Epithelial cell of prostate (primary cell): ENCODE measurements at regions not wholly inside any gene's neighbourhood (a gene's known extent, or its start where the extent isn't known, plus 50 kb on each side); places are given as distances from the start of the nearest gene placed in this dataset.

Experiments used
- DNase-seq: peaks from one replicate; pipeline ENCODE4 v3.0.0-alpha.2; 2011; ENCODE audit warnings: low read depth, low spot score
- H3K27ac ChIP-seq: fragments of 450-650 bp; 2 replicates; pipeline ENCODE4 v1.5.1; 2017; ENCODE audit warnings: mild to moderate bottlenecking

DNA sequence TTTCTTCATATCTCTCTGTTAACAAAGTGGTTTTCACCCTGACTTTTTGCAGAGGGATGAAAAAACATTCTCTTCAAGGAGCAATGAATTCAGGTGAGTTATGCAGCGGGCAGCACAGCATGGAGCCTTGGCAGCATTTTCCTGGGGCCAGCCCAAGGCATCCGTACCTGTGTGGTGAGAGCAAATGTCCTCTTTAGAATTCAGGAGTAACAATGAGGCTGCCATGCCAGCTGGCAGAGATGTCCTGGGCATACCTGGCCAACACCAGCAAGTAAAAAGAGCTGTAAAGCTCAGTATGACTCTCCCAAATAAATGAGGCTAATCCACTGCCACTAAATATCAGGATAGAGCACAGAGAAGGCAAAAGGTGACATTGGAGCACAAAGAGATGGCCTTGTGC, 277.6 kb upstream of the TRPC7 start:
- no peak overlapping the region for H3K27ac ChIP-seq
- DNase-seq, result no peak

DNA sequence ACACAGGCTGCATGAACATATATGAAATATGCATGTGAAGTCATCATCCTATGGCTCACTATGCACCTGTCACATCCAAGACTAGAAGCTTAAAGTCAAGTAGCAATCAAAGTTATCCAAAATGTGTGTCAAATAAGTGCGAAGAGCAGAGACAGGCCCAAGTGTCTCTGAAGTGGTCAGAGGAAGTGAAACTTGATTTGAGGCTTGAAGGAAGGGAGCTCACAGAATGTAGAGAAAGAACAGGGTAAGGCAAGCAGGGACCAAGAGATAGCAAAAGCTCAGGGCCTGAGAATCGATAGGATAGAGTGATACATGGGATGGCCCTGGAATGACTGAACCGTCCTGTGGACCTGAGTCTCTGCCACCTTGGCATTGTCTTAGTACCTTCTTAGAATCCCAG, 274.3 kb upstream of the TRPC7 start:
- H3K27ac ChIP-seq, result no peak overlapping the region
- DNase-seq, result no peak

DNA sequence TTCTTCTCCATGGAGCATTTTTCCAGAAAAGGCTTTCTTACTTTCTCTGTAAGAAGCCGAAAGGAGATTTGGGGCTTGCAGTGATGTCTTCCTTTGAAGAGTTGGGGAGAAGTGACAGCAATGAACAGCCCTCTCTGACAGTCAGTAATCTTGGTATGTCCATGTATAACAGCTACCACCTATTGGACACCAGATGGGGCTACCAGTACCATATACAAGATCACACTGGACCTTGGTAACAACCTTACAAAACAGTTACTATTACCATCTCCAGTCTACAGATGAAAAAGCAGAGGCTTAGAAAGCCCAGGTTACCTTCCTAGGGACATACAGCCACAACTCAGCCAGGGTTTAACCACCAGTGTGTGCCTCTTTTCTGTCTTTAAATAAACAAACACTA, 272.7 kb upstream of the TRPC7 start:
- DNase-seq, result no peak

DNA sequence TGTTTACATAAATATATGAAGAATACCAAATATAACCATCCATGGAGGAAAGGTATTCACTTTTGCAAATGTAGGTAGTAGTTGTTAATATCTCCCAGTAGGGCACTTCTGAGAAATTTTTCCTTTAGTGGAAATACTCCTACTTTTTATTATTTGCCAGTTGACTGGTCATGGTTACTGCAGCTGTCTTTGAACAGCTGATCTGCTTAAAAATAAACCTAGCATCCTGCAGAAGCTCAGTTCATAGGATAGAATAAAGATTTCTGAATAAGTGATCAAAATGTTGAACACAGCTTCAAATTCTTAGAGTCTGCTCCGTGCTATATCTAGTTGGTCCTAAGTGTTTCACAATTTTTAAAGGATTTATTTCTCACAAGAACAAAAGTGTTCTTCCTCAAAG, 270.7 kb upstream of the TRPC7 start:
- DNase-seq, result no peak
- H3K27ac ChIP-seq, result no peak overlapping the region

More for the DNA sequence above, 272.7 kb upstream of the TRPC7 start:
- H3K27ac ChIP-seq, result no peak overlapping the region

DNA sequence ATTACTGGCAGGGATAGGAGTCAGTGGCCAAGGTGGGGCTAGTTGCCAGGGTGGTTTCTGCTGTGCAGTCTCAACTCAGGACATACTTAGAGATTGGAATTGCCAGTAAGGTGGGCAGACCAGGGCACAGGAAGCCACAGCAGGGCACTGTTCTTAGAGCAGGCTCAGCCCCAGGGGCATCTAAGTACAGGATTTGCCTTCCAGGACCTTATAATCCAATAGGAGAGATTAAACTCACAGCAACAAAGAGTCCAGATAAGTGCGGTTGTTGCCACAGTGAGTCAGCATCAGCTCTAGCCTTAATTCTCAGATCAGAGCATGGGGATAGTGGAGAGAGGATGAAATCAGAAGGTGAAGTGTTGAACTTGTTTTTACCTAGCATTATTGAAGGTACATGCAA, 265.8 kb upstream of the TRPC7 start:
- H3K27ac ChIP-seq, result no peak overlapping the region
- no peak for DNase-seq

DNA sequence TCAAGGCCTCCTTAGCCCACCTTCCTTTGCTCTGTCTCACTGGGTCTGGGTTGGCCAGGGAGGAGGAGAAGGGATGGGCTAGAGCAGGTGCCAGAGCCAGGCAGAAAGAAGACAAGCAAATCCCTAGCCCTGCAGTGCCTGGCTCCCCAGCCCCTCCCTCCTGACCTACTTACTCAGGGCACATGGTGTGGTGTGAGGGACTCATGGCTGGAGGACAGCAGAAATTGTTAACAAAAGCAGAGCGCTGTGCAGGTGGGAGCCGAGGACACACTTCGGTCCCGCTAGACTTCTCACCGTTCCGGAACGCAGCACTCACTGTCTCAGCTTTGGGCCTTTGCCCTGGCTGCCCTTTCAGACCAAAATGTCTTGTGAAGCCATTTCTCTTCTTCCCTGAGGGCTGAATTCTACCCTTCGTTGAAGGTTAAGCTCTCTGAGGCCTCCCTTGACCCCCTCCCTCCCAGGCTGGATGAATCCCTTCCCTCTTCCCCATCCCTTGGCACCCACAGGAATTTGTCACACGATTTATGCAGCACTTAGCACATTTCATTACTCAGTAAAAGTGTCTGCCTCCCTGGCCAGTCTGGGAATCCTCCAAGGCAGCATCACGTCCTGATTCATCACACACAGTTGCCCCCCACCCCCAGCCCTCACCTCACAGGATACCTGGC, 263.9 kb upstream of the TRPC7 start:
- no peak overlapping the region for H3K27ac ChIP-seq
- DNase-seq, result no peak

DNA sequence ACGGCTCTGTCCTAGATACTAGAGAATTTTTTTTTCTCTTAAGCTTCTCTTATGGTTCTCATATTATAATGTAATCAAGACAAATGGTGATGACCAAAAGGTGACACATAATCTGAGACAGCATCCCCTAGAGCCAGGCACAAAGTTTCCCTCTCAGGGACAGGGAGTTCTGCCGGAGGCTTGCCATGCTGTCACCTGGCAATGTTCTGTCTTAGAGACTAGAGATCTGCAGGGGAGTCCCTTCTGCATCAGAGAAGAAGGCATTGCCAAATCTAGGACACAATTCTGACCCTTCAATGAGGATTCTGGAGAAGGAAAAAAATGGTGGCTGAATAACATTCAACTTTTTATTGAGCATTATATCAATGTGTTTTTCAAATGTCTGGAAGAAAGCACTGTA, 261.2 kb upstream of the TRPC7 start:
- H3K27ac ChIP-seq, result no peak overlapping the region
- DNase-seq, result no peak

DNA sequence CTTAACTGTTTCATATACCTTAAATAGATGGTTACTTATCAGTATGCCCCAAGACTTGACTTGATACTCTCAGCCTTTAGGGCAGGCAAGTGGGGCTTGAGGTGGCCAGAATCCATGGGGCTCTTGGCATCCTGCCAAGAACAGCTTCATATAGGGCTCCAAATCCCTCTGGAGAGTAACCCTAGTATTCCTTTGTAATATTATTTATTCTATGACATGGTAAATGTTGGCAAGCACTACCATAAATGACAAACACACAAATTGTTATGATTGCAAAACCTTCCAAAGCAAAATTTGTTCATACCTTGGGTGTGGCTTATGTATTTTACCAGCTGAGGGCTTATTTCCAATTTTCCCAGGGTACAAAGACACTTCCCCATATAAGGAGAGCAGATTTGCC, 257.4 kb upstream of the TRPC7 start:
- DNase-seq, result no peak
- no peak overlapping the region for H3K27ac ChIP-seq

DNA sequence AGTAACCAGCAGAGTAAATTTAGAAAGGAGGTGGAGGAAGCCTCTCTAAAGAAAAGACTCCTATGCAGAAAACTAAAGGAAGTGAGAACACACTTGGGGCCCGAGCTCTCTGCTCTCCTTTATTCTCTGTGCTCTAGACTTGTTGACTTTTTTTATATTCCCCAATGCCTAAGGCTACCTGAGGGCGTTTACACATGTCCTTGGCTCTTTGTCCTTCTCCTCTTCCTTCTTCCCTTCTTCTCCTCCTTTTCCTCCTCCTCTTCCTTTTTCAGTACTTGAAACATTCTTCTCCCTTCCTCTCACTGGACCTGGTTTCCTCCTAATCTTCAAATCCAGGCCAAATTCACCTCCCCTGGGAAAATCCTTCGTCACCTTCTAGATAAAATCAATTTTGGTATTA, 256.4 kb upstream of the TRPC7 start:
- H3K27ac ChIP-seq, result no peak overlapping the region
- DNase-seq, result no peak

DNA sequence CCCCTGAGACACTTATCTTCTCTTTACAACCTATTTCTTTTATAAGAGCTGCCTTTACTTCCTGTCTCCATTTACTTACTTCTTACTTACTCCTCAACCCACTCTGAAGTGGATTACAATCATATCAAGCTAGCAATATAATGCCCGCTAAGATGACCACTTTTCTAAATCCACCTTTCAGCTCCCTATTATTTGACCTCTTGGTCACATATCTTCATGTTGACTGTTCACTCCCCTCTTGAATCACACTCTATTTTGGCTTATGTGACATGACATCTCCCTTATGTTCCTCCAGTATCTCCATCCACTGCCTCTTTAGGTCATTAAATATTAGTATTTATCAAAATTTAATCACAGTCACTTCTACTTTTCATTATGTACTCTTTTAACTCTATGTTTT, 255.3 kb upstream of the TRPC7 start:
- DNase-seq, result no peak
- H3K27ac ChIP-seq, result no peak overlapping the region

DNA sequence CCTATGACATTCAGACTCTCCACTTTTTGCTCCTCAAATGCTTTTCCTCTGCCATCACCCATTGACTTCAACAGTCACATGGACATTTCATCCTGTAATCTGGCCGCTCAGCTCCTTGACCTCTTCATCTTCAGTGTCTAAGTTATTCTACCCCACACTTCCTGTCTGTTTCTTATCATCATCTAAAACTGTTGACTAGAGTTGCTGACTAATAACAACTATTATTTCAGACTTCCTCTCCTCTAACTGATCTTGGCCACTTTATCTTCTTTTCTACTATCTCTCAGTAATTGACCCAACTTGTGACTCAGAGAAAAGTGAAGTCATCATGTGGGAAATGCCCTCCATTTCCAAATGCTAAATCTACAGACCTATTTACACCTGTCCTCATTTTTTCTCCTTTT, 254.7 kb upstream of the TRPC7 start:
- no peak for DNase-seq
- peak overlapping the region; percentile 11 for H3K27ac ChIP-seq

DNA sequence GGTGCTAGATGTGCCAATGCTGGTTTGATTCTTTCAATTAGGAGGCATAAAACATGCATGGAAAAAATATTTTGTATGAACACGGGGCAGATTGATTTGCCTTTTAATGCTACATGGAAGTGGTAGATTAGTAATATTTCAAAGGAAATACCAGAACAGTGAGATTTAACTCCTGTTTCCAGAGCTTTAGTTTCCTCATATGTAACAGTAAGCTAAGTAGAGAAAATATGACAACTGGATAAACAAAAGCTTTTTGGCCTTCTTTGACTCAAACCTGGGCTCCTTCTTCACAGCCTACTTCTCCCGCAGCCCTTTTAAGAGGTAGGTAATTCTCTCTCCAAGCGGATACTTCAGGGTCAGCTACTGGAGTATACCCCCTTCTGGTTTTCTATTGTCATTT, 254.2 kb upstream of the TRPC7 start:
- DNase-seq, result no peak
- H3K27ac ChIP-seq, result peak overlapping the region; percentile 11

DNA sequence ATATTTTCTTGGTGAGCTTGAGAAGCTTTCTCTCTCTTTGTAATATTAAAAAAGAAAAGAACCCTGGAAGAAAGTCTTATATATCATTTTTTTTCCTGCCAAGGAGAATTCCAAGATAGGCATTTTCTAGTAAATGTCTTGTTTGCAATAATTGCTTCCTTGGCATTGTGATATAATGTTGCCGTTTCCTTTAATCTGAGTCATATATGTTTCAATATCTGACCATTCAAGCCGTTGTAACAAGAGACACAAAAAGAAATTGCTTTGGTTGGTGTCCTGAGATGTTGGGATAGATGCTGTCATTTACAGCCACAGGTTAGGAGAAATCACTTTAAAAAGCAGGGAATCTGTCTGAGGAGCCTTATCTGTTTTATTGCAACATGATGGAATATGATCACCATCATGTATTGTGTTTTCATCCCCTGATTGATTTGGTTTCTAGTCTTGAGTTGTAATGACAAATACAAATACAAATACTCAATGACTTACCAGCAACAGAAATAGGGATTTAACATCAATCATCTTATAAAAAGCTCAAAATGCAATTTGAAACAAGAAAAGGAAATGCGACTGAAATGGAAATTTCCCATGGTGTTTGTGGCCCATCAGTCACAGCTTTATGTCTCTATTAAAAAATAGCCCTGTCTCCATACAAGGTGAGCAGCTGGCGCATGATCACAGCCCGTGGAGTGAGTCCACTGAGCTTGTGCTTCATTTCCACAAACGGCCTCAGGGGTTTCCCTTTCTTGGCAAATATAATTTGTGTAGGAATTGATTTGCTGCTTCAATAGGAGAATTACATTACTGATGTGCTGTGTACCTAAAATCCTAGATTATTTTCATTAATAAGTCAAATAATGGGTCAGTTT, 250.1 kb upstream of the TRPC7 start:
- H3K27ac ChIP-seq, result no peak overlapping the region
- no peak for DNase-seq

DNA sequence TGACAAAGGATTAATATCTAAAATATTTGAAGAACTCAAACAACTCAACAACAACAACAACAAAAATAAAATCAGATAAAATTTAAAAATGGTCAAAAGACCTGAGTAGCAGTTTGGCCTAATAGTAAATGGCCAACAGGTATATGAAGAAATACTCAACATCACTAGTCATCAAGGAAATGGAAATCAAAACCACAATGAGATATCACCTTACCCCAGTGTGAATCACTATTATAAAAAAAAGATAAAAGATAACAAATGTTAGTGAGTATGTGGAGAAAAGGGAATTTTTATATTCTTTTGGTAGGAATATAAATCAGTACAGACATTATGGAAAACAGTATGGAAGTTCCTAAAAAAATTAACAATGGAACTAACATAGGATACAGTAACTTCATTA, 247.9 kb upstream of the TRPC7 start:
- no peak overlapping the region for H3K27ac ChIP-seq
- no peak for DNase-seq

DNA sequence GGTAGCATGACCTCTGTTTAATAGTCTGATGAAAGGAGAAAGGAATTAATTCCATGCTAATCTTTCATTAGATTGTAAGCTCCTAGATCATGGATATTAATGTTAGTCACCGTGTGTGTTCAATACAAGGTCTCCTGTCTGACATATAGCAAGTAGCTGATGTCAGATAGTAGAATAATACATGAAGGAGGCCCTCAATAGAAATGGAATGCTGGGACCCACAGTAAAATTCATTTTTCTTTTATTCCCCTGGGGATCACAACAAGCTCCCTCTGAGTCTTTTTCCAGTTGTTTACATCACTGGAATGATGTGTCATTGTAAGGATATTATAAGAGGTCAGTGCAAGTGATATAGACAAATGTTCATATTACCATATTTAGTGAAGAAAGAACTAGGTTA, 240.3 kb upstream of the TRPC7 start:
- no peak overlapping the region for H3K27ac ChIP-seq
- DNase-seq, result no peak

DNA sequence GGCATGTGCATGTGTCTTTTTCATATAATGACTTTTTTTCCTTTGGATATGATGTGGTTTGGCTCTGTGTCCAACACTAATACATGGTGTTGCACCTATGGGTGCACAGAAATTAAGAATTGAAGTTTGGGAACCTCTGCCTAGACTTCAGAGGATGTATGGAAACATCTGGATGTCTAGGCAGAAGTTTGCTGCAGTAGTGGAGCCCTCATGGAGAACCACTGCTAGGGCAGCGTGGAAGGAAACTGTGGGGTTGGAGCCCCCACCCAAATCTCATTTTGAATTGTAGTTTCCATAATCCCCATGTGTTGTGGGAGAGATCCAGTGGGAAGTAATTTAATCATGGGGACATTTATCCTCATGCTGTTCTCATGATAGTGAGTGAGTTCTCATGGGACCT, 235.0 kb upstream of the TRPC7 start:
- DNase-seq, result no peak

DNA sequence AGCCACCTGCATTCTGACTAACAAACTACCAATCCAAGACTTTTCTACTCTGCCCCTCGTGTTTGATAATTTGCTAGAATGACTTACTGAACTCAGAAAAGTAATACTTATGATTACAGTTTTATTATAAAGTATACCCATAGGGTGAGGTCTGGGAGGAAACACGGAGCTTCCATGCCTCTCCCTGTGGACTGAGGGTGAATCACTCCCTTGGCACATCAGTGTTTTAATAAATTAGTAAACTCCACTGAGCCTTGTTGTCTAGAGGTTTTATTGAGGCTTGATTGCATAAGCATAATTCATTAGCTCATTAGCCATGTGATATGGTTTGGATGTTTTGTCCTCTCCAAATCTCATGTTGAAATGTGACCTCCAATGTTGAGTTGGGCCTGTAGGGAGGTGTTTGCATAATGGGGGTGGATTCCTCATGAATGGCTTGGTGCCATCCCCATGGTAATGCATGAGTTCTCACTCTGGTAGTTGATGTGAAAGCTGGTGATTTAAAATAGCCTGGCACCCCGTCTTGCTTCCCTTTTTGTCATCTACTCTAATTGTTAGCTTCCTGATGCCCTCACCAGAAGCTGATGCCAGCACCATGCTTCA, 233.6 kb upstream of the TRPC7 start:
- H3K27ac ChIP-seq, result peak overlapping the region; percentile 2
- no peak for DNase-seq

More for the DNA sequence above, 235.0 kb upstream of the TRPC7 start:
- no peak overlapping the region for H3K27ac ChIP-seq

DNA sequence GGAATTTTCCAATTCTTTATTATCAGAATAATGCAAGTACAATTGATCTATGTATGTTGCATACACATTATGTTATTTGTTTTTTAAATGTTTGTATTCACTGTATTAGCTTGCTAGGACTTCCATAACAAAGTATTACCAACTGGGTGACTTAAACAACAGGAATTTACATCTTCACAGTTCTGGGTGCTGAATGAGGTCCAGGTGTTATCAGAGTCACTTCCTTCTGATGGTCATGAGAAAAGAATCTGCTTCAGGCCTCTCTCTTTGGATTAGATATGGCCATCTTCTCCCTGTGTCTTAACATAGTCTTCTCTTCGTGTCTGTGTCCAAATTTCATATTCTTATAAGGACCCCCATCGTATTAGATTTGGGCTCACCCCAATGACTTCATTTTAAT, 229.1 kb upstream of the TRPC7 start:
- no peak overlapping the region for H3K27ac ChIP-seq
- no peak for DNase-seq

DNA sequence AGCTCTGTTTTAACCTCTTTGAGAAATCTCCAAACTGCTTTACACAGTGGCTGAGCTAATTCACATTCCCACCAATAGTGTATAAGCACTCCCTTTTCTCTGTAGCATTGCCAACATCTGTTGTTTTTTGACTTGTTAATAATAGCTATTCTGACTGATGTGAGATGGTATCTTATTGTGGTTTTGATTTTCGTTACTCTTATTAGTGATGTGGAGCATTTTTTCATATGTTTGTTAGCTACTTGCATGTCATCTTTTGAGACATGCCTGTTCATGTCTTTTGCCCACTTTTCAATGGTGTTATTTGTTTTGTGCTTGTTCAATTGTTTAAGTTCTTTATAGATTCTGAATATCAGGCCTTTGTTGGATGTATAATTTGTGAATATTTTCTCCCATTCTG, 225.2 kb upstream of the TRPC7 start:
- peak; percentile 16 for DNase-seq
- no peak overlapping the region for H3K27ac ChIP-seq

DNA sequence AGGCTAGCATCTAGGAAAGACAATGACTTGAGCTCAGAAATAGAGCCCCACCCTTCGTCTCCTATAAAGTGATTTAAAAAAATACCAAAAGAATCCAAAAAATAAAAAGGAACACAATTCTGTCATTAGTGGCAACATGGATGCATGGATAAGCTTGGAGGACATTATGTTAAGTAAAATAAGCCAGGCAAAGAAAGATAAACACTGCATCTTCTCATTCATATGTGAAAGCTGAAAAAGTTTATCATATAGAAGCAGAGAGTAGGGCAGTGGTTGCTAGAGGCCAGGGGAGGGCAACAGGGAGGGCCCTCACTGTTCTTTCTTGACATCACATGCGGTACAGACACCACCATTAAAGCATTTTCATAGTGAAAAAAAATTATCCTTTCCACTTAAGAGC, 220.9 kb upstream of the TRPC7 start:
- no peak overlapping the region for H3K27ac ChIP-seq
- DNase-seq, result no peak

DNA sequence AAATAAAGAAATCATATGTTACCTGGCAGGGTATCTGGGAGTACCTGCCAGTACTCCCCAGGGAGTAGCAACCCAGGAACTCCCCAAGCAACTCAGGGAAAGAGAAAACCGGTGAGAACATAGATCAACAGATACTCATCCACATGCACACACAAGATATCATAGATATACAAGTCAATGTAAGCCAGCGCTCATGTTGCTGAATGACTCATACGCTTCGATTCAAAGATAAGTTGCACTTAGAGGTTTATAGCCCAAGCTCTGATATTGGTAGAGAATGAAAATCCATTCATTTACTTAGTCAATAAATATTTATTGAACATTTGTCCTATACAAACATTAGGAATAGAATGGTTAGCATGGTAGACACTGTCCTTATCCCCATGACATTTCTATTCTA, 219.1 kb upstream of the TRPC7 start:
- no peak for DNase-seq
- no peak overlapping the region for H3K27ac ChIP-seq

DNA sequence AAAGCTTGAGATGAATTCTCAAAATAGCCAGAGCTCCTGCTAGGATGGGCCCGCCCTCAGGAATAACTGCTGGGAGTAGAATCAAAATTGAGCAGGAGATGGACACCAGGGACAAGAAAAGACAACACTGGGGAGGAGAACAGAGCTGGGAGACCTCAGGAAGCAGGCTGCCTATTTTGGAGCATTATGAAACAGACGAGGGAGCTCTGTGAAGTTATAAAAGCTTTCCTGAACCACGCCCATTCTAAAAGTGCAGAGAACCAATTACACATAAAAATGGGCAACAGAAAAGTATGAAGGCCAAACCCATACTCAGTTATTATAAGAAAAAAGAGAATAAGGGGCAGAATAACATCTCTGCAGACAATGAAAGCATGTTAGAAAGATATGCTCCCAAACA, 213.9 kb upstream of the TRPC7 start:
- DNase-seq, result no peak
- H3K27ac ChIP-seq, result no peak overlapping the region
